ENCODE measurements at regions not wholly inside any gene's neighbourhood (a gene's known extent, or its start where the extent isn't known, plus 50 kb on each side); places are given as distances from the start of the nearest gene placed in this dataset.

GRCh38 chr11:97364047-97364446 is 974.2 kb downstream of the JRKL start:
- TF ChIP-seq POLR2A (IDR thresholded peaks at IDR 0.05) (no peak), CTCF (IDR thresholded peaks at IDR 0.05) (no peak)
